C4-2B (cell line): ENCODE measurements at regions not wholly inside any gene's neighbourhood (a gene's known extent, or its start where the extent isn't known, plus 50 kb on each side); places are given as distances from the start of the nearest gene placed in this dataset.

Source experiments
- CTCF ChIP-seq: fragments of 450-650 bp; conservative IDR thresholded peaks from 2 replicates; pipeline ENCODE4 v1.5.1; 2017; ENCODE audit warnings: mild to moderate bottlenecking
- ZFX ChIP-seq: fragments of 450-650 bp; IDR thresholded peaks from 2 replicates; pipeline ENCODE4 v1.6.1; 2017

GRCh38 chr2:167398873-167399272 lies 510.6 kb downstream of the XIRP2 start:
- TF ChIP-seq CTCF (no peak), ZFX (no peak)
